Left lung (tissue), 4 donors: ENCODE measurements at regions not wholly inside any gene's neighbourhood (a gene's known extent, or its start where the extent isn't known, plus 50 kb on each side); places are given as distances from the start of the nearest gene placed in this dataset.

Experiments
- ATAC-seq: fragments of 200-7000 bp; cut with Tn5 transposase; one replicate; pipeline ENCODE4 v1.9.1; 2020; ENCODE audit warnings: moderate library complexity
- DNase-seq, 4 donors: peaks; one replicate each; pipeline ENCODE4 v3.0.0-alpha.2; 2013 to 2020
- H3K27ac ChIP-seq, 2 donors: fragments of 200-600 bp; sonication (generic) in 1 of 2; one replicate each; pipeline versions ENCODE4 v1.5.0 to v1.8.0; 2020 to 2021
- H3K27me3 ChIP-seq, 2 donors: fragments of 200-600 bp; sonication (generic) in 1 of 2; one replicate each; pipeline versions ENCODE4 v1.5.0 to v1.8.0; 2020 to 2021
- H3K36me3 ChIP-seq, 2 donors: fragments of 200-600 bp; sonication (generic) in 1 of 2; one replicate each; pipeline versions ENCODE4 v1.5.0 to v1.8.0; 2020 to 2021
- H3K4me1 ChIP-seq, 2 donors: fragments of 200-600 bp; one replicate each; pipeline ENCODE4 v1.8.0; 2021
- H3K4me3 ChIP-seq, 2 donors: fragments of 200-600 bp; sonication (generic) in 1 of 2; one replicate each; pipeline versions ENCODE4 v1.5.0 to v1.8.0; 2020 to 2021; ENCODE audit warnings: mild to moderate bottlenecking in 1 of 2
- H3K9me3 ChIP-seq, 2 donors: fragments of 200-600 bp; sonication (generic) in 1 of 2; one replicate each; pipeline versions ENCODE4 v1.5.0 to v1.8.0; 2020 to 2021
- intact Hi-C, 2 donors: fragments of 100-400 bp; cut with DNase I; formaldehyde crosslinking; loops; one replicate each; pipeline versions ENCODE4 v1.11.2 to v1.14.2; 2022
- TF ChIP-seq, protein P1 (sequence below), 2 donors: fragments of 200-600 bp; sonication (generic) in 1 of 2; IDR thresholded peaks; one replicate each; pipeline versions ENCODE4 v1.5.0 to v1.8.0; 2021; ENCODE audit warnings: antibody characterized with exemption in 2 of 2
- donor health status: DM: no; HTN: yes; CAD: no.
- donor health status: DM: no; HTN: no; CAD: no.

DNA sequence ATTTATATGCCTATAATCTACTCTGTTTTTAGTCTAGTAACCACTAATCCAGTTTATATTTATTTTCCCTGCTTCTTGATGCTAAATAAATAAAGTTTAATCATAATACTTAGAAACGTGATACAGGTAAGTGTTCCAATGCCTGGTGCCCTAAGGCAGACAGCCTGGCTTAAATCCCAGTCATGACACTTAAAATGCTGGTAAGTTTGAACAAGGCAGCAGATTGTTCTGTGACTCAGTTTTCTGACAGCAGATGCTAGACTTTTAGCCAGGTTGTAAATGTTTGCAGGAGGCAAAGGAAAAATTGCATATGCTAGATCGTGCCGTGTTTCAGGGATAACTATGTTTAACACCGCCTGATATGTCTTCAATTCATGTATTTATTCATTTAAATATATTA is 2661.6 kb downstream of the PCDH7 start:
- intact Hi-C loops, result no loop called here
- no peak overlapping the region for H3K27ac ChIP-seq
- H3K4me1 ChIP-seq, result no peaks in the 10 kb centered on the region
- H3K4me3 ChIP-seq, result no peak overlapping the region
- H3K9me3 ChIP-seq, result peaks cover 0 to 21% of the 10 kb centered on the region in 2 donors
- peak in 2 of 4 donors; percentile 34 to 47 for DNase-seq
- no peaks in the 10 kb centered on the region for H3K27me3 ChIP-seq
- no peaks in the 10 kb centered on the region for H3K36me3 ChIP-seq
- ATAC-seq, result peak; percentile 94
- TF ChIP-seq, protein P1, sequence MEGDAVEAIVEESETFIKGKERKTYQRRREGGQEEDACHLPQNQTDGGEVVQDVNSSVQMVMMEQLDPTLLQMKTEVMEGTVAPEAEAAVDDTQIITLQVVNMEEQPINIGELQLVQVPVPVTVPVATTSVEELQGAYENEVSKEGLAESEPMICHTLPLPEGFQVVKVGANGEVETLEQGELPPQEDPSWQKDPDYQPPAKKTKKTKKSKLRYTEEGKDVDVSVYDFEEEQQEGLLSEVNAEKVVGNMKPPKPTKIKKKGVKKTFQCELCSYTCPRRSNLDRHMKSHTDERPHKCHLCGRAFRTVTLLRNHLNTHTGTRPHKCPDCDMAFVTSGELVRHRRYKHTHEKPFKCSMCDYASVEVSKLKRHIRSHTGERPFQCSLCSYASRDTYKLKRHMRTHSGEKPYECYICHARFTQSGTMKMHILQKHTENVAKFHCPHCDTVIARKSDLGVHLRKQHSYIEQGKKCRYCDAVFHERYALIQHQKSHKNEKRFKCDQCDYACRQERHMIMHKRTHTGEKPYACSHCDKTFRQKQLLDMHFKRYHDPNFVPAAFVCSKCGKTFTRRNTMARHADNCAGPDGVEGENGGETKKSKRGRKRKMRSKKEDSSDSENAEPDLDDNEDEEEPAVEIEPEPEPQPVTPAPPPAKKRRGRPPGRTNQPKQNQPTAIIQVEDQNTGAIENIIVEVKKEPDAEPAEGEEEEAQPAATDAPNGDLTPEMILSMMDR (IDR thresholded peaks at IDR 0.05), result no peak

DNA sequence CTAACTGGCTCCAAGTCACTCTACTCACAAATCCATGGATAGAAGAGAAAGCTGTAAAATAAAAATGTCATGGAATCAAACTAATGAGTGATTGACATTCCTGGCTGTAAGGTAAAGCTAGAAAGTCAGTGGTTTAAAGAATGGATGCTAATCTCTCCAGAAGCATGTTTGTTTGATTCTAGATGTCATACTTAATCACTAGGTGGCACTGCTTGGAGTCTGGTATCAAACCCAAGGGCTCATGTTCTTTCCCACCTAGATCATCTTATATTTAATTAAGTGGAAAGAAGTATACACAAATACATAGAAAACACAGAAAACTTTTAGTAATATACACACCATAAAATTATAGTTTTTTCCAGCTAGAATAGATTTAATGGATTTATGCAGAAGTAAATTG is 2666.6 kb downstream of the PCDH7 start:
- TF ChIP-seq, protein P1 (IDR thresholded peaks at IDR 0.05), result no peak
- ATAC-seq (no peak), DNase-seq (no peak)
- H3K4me3 ChIP-seq, result no peak overlapping the region
- no peak overlapping the region for H3K27ac ChIP-seq
- intact Hi-C loops, result no loop called here
- no peaks in the 10 kb centered on the region for H3K27me3 ChIP-seq
- no peaks in the 10 kb centered on the region for H3K4me1 ChIP-seq
- H3K9me3 ChIP-seq, result peaks cover 0 to 21% of the 10 kb centered on the region in 2 donors
- H3K36me3 ChIP-seq, result no peaks in the 10 kb centered on the region

DNA sequence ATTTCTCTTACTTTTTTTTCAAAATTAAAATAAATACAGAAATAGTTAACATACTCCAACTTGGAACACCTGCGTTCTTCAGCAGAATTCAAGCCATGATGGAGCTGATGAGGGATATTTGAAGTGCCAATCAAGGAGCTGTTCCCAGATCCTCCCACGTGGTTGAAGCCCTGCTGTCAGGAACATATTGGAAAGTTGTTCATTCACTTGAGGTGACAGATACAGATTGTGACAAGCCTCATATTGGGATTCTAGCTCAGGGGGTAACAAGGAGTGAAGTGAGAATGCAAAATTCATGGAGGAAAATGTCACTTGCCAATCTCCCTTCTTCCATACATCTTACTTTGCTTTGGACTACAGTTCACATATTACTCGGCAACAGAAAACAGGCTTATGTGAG is 2670.8 kb downstream of the PCDH7 start:
- Histone ChIP-seq H3K36me3 (no peaks in the 10 kb centered on the region), H3K27me3 (no peaks in the 10 kb centered on the region), H3K4me3 (no peak overlapping the region), H3K4me1 (no peaks in the 10 kb centered on the region), H3K27ac (no peak overlapping the region), H3K9me3 (no peaks in the 10 kb centered on the region)
- DNase-seq (no peak), ATAC-seq (no peak)
- TF ChIP-seq, protein P1 (IDR thresholded peaks at IDR 0.05), result no peak
- intact Hi-C loops, result no loop called here

DNA sequence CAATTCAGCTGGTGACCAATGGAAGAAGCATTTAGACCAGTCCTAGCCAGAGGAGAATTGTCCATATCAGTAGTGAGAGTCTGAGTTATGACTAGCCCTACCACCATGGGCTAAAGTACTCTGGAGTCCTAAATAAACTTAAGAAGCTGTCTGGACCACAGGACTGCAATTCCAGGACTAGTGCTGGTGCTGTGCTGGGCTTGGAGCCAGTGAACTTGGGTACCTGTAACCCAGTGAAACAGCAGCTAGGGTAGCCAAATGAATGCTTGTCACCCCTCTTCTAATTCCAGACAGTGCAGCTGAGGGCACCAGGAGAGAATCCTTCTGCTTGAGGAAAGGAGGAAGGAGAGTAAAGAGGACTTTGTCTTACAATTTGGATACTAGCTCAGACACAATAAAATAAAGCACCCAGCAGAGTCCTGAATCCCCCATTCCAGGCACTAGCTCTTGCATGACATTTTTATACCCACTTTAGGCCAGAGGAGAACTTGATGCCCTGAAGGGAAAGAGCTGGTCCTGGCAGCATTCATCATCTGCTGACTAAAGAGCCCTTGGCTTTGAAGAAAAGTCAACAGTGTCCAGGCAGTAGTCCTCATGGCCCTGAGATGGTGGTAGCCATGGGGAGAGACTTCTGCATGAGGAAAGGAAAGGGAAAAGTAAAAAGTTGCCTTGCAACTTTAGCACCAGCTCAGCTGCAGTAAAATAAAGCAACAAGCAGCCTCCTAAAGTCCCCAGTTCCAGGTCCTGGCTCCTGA is 2675.7 kb downstream of the PCDH7 start:
- Histone ChIP-seq H3K27ac (no peak overlapping the region), H3K4me3 (no peak overlapping the region), H3K27me3 (no peaks in the 10 kb centered on the region), H3K9me3 (no peaks in the 10 kb centered on the region), H3K4me1 (no peaks in the 10 kb centered on the region), H3K36me3 (no peaks in the 10 kb centered on the region)
- no peak for DNase-seq
- intact Hi-C loops, result no loop called here
- TF ChIP-seq, protein P1 (IDR thresholded peaks at IDR 0.05), result no peak
- peak; percentile 75 for ATAC-seq

DNA sequence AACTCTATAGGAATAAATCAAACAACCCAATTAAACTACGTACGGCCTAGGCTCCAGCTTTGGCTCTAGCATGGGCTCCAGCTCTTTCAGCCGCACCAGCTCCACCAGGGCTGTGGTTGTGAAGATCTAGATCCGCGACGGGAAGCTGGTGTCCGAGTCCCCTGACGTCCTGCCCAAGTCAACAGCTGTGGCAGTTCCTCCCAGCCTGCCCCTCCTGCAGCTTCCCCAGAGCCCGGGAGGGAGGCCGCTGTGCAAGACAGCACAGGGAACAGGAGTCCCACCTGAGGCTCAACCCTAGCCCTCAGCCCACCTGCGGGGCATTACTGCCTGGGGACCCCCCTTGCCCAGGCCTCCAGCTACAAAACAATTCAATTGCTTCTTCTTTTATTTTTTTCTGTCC is 2680.3 kb downstream of the PCDH7 start:
- Histone ChIP-seq H3K27me3 (no peaks in the 10 kb centered on the region), H3K36me3 (no peaks in the 10 kb centered on the region), H3K4me1 (no peaks in the 10 kb centered on the region), H3K9me3 (no peaks in the 10 kb centered on the region), H3K4me3 (no peak overlapping the region), H3K27ac (no peak overlapping the region)
- TF ChIP-seq, protein P1 (IDR thresholded peaks at IDR 0.05), result no peak
- ATAC-seq (no peak), DNase-seq (peak in 1 of 4 donors; percentile 53)
- intact Hi-C loops, result no loop called here
